ENCODE measurements at regions not wholly inside any gene's neighbourhood (a gene's known extent, or its start where the extent isn't known, plus 50 kb on each side); places are given as distances from the start of the nearest gene placed in this dataset.

DNA sequence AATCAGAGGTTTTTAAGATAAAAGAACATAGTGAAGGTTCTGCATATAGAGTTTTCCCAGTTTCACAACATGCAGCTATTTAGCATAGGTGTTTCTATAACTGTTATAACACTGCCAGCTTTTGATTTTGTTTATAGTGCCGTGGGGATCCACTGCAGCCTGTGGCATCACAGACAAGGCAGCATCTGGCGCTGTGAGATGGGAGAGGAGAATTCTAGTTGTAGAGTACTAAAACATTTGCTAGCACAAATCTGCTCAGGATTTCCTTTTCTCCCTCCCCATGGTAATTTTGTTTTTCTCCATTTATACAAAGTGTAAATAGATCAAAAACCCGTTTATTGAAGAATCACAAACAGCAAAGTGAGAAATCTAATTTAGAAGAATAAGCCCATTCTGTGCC lies 482.8 kb upstream of the NCAM2 start:
- no peak overlapping the region for H3K27ac ChIP-seq (ENCODE audit: low read length)
- H3K4me1 ChIP-seq (ENCODE audit: control insufficient read depth, insufficient read depth, low read length), result no peaks in the 10 kb centered on the region
- H3K4me3 ChIP-seq (ENCODE audit: low read length), result no peak overlapping the region
- H3K9me3 ChIP-seq (ENCODE audit: control insufficient read depth, low read depth, low read length), result no peaks in the 10 kb centered on the region
- no peak for DNase-seq
- 93% methylated on average over 2 of the region's 3 CpGs for WGBS (ENCODE audit: insufficient coverage, low lambda C conversion rate)
- H3K27me3 ChIP-seq (ENCODE audit: control insufficient read depth, insufficient read depth, low read length), result no peaks in the 10 kb centered on the region
- no peaks in the 10 kb centered on the region for H3K36me3 ChIP-seq (ENCODE audit: control insufficient read depth, insufficient read depth, low read length)

DNA sequence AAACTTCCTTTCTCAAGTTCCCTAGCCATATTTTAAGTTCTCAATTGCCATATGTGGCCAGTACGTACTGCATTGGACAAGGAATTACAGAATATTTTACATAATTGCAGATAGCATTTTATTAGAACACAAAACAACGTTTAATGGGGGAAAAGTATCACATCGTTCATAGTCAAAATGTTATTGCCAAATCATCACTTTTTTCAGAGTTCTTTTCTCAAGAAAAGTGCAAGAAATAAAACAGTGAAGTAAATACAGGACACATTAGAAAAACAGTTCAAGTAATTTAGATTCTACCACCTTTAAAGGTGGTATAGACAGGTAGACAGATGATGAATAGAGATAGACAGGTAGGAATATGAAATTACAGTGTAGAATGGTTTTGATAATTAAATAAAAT lies 479.1 kb upstream of the NCAM2 start:
- Histone ChIP-seq H3K9me3 (ENCODE audit: control insufficient read depth, low read depth, low read length) (no peaks in the 10 kb centered on the region), H3K36me3 (ENCODE audit: control insufficient read depth, insufficient read depth, low read length) (no peaks in the 10 kb centered on the region), H3K27ac (ENCODE audit: low read length) (no peak overlapping the region), H3K4me1 (ENCODE audit: control insufficient read depth, insufficient read depth, low read length) (no peaks in the 10 kb centered on the region), H3K4me3 (ENCODE audit: low read length) (no peak overlapping the region), H3K27me3 (ENCODE audit: control insufficient read depth, insufficient read depth, low read length) (no peaks in the 10 kb centered on the region)
- 100% methylated on average over 3 of the region's 3 CpGs for WGBS (ENCODE audit: insufficient coverage, low lambda C conversion rate)
- no peak for DNase-seq

DNA sequence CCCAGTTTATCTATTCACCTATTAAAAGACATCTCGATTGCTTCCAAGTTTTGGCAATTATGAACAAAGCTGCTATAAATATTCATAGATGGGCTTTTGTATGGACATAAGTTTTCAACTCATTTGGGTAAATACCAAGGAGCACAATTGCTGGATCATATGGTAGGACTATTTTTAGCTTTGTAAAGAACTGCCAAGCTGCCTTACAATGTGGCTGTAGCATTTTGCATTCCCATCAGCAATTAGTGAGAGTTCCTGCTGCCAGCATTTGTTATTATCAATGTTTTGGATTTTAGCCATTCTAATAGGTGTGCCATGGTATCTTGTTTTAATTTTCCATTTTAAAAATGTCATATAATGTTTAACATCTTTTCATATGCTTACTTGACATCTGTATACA lies 475.6 kb upstream of the NCAM2 start:
- Histone ChIP-seq H3K36me3 (ENCODE audit: control insufficient read depth, insufficient read depth, low read length) (no peaks in the 10 kb centered on the region), H3K4me1 (ENCODE audit: control insufficient read depth, insufficient read depth, low read length) (no peaks in the 10 kb centered on the region), H3K27ac (ENCODE audit: low read length) (no peak overlapping the region), H3K4me3 (ENCODE audit: low read length) (no peak overlapping the region), H3K9me3 (ENCODE audit: control insufficient read depth, low read depth, low read length) (no peaks in the 10 kb centered on the region), H3K27me3 (ENCODE audit: control insufficient read depth, insufficient read depth, low read length) (no peaks in the 10 kb centered on the region)
- DNase-seq, result no peak
- 86% methylated on average over 1 of the region's 1 CpG for WGBS (ENCODE audit: insufficient coverage, low lambda C conversion rate)

GRCh38 chr21:20523191-20523590 lies 475.0 kb upstream of the NCAM2 start:
- no peak overlapping the region for H3K4me3 ChIP-seq (ENCODE audit: low read length)
- no peak overlapping the region for H3K27ac ChIP-seq (ENCODE audit: low read length)
- H3K27me3 ChIP-seq (ENCODE audit: control insufficient read depth, insufficient read depth, low read length), result no peaks in the 10 kb centered on the region
- no peaks in the 10 kb centered on the region for H3K4me1 ChIP-seq (ENCODE audit: control insufficient read depth, insufficient read depth, low read length)
- H3K36me3 ChIP-seq (ENCODE audit: control insufficient read depth, insufficient read depth, low read length), result no peaks in the 10 kb centered on the region
- DNase-seq, result no peak
- no peaks in the 10 kb centered on the region for H3K9me3 ChIP-seq (ENCODE audit: control insufficient read depth, low read depth, low read length)

DNA sequence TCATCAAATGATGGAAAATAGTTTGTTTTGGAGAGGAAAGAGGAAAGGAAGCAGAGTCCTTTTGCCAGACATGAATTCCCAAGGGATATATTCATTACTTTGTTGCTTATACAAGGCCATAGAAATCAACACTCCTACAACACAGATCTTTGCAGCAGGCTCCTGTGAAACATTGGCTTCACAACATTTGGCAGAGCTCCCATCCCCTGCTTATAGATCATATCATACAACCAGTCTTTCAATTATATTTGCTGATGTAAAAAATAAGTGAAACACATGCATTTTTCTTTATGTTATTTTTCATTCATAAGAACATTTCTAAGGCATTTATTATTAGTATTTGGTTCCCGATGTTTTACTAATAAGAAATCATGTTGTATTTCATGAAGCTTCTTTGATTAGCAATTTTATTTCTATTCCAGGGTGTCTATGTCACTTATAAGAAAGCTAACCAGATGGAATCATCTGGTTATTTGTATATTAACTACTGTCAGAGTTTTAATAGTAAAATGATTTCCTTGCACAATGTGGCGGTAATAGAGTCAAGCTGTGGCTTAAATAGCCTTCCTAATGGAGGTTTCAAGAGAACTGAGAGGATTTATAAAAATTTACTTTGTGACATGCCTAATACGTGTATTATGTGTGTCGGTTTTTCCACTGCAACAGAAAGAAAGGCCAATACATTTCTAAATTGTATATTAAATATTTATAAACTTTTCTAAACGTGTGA lies 470.3 kb upstream of the NCAM2 start:
- H3K4me3 ChIP-seq (ENCODE audit: low read length), result no peak overlapping the region
- no peaks in the 10 kb centered on the region for H3K36me3 ChIP-seq (ENCODE audit: control insufficient read depth, insufficient read depth, low read length)
- no peaks in the 10 kb centered on the region for H3K9me3 ChIP-seq (ENCODE audit: control insufficient read depth, low read depth, low read length)
- no peak for DNase-seq
- no peak overlapping the region for H3K27ac ChIP-seq (ENCODE audit: low read length)
- no peaks in the 10 kb centered on the region for H3K27me3 ChIP-seq (ENCODE audit: control insufficient read depth, insufficient read depth, low read length)
- H3K4me1 ChIP-seq (ENCODE audit: control insufficient read depth, insufficient read depth, low read length), result no peaks in the 10 kb centered on the region
- WGBS (ENCODE audit: insufficient coverage, low lambda C conversion rate), result 73% methylated on average over 4 of the region's 5 CpGs

GRCh38 chr21:20537130-20537529 lies 461.1 kb upstream of the NCAM2 start:
- Histone ChIP-seq H3K36me3 (ENCODE audit: control insufficient read depth, insufficient read depth, low read length) (no peaks in the 10 kb centered on the region), H3K27me3 (ENCODE audit: control insufficient read depth, insufficient read depth, low read length) (no peaks in the 10 kb centered on the region), H3K4me3 (ENCODE audit: low read length) (no peak overlapping the region), H3K9me3 (ENCODE audit: control insufficient read depth, low read depth, low read length) (peaks cover 6% of the 10 kb centered on the region), H3K4me1 (ENCODE audit: control insufficient read depth, insufficient read depth, low read length) (no peaks in the 10 kb centered on the region), H3K27ac (ENCODE audit: low read length) (no peak overlapping the region)
- no peak for DNase-seq
- WGBS (ENCODE audit: insufficient coverage, low lambda C conversion rate), result no CpG with 5 or more reads among the region's 1 CpG

GRCh38 chr21:20538039-20538658 lies 460.1 kb upstream of the NCAM2 start:
- no peak overlapping the region for H3K27ac ChIP-seq (ENCODE audit: low read length)
- no peaks in the 10 kb centered on the region for H3K36me3 ChIP-seq (ENCODE audit: control insufficient read depth, insufficient read depth, low read length)
- peaks cover 6% of the 10 kb centered on the region for H3K9me3 ChIP-seq (ENCODE audit: control insufficient read depth, low read depth, low read length)
- DNase-seq, result no peak
- no peaks in the 10 kb centered on the region for H3K4me1 ChIP-seq (ENCODE audit: control insufficient read depth, insufficient read depth, low read length)
- H3K27me3 ChIP-seq (ENCODE audit: control insufficient read depth, insufficient read depth, low read length), result no peaks in the 10 kb centered on the region
- no CpG with 5 or more reads among the region's 5 CpGs for WGBS (ENCODE audit: insufficient coverage, low lambda C conversion rate)
- no peak overlapping the region for H3K4me3 ChIP-seq (ENCODE audit: low read length)

DNA sequence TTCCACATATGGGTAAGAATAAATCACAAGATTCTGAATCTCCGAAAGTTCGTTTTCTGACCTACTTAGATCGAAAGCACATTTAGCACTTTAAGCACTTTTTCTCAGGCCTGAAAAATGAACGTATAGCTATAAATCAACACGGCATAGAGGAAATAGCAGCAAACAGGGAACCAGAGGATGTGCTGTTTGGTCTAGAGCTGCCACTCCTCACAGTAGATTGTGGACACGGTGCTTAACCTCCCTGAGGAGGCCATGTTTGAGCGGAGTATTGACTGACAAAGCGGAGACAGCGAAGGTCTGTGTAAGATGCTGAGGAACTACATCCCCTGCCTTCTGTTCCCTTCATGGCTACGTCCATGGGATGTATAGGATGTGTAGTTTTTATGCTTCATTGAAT lies 452.8 kb upstream of the NCAM2 start:
- 92% methylated on average over 4 of the region's 10 CpGs for WGBS (ENCODE audit: insufficient coverage, low lambda C conversion rate)
- Histone ChIP-seq H3K4me1 (ENCODE audit: control insufficient read depth, insufficient read depth, low read length) (no peaks in the 10 kb centered on the region), H3K27ac (ENCODE audit: low read length) (no peak overlapping the region), H3K9me3 (ENCODE audit: control insufficient read depth, low read depth, low read length) (no peaks in the 10 kb centered on the region), H3K36me3 (ENCODE audit: control insufficient read depth, insufficient read depth, low read length) (no peaks in the 10 kb centered on the region), H3K27me3 (ENCODE audit: control insufficient read depth, insufficient read depth, low read length) (no peaks in the 10 kb centered on the region), H3K4me3 (ENCODE audit: low read length) (no peak overlapping the region)
- no peak for DNase-seq

DNA sequence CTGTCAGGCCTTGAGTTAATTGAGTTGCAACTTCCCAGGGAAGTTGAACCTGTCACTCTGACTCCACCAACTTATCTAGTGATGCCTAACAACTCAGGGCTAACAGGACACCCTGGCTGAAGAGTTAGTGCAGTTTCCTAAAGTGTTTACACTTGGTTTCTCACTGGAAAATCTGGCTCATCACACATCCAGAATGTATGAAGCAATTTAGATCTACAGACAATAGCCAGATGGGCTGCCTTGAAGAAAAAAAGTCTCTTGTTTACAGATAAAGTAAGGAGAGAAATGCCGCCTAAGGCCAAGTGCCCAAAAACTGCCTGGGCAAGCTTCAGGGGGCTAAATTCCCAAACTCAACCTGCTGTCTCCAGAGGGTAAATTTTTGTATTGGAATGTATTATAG lies 446.3 kb upstream of the NCAM2 start:
- H3K27me3 ChIP-seq (ENCODE audit: control insufficient read depth, insufficient read depth, low read length), result no peaks in the 10 kb centered on the region
- H3K36me3 ChIP-seq (ENCODE audit: control insufficient read depth, insufficient read depth, low read length), result no peaks in the 10 kb centered on the region
- no peaks in the 10 kb centered on the region for H3K9me3 ChIP-seq (ENCODE audit: control insufficient read depth, low read depth, low read length)
- no peaks in the 10 kb centered on the region for H3K4me1 ChIP-seq (ENCODE audit: control insufficient read depth, insufficient read depth, low read length)
- DNase-seq, result no peak
- no peak overlapping the region for H3K4me3 ChIP-seq (ENCODE audit: low read length)
- WGBS (ENCODE audit: insufficient coverage, low lambda C conversion rate), result no CpG with 5 or more reads among the region's 1 CpG
- no peak overlapping the region for H3K27ac ChIP-seq (ENCODE audit: low read length)

DNA sequence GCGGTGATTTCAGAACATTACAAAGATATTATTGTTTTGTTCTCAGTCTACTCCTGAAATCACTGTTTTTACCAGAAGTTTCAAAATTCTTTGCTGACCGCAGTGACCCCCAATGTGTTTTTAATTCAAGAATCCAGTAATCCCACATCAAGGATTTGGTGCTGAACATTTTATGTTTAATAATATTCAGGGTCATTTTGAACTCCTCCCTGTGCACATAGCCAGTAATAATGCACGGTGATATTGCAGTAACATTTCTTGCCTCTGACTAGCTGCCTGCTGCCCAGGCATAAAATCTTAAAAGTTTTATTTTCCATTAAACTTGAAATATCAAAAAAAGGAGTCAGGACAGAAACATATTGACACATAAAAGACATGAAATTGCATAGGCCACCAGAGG lies 443.4 kb upstream of the NCAM2 start:
- 83% methylated on average over 1 of the region's 3 CpGs for WGBS (ENCODE audit: insufficient coverage, low lambda C conversion rate)
- H3K9me3 ChIP-seq (ENCODE audit: control insufficient read depth, low read depth, low read length), result no peaks in the 10 kb centered on the region
- H3K36me3 ChIP-seq (ENCODE audit: control insufficient read depth, insufficient read depth, low read length), result no peaks in the 10 kb centered on the region
- no peak for DNase-seq
- H3K27ac ChIP-seq (ENCODE audit: low read length), result no peak overlapping the region
- no peak overlapping the region for H3K4me3 ChIP-seq (ENCODE audit: low read length)
- no peaks in the 10 kb centered on the region for H3K4me1 ChIP-seq (ENCODE audit: control insufficient read depth, insufficient read depth, low read length)
- H3K27me3 ChIP-seq (ENCODE audit: control insufficient read depth, insufficient read depth, low read length), result no peaks in the 10 kb centered on the region

DNA sequence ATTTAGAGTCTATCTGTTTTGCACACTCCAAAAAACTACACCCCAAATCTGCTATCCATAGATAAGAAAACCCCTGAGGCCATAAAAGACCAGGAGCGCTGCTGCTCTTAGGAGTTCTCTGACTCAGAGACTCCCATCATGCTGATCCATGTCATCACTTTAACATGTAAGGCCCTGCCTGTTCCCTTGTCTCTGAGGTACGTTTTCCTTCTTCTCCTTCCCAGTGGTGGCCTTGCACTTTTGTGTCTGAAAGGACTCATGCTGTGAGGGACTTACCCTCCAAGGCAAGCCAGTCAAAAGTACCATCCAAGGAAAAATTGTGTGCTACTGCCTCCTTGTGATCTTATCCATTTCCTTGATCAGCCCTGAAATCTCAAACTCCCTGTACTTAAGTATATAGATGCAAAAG lies 427.4 kb upstream of the NCAM2 start:
- no peaks in the 10 kb centered on the region for H3K27me3 ChIP-seq (ENCODE audit: control insufficient read depth, insufficient read depth, low read length)
- H3K27ac ChIP-seq (ENCODE audit: low read length), result no peak overlapping the region
- H3K9me3 ChIP-seq (ENCODE audit: control insufficient read depth, low read depth, low read length), result no peaks in the 10 kb centered on the region
- peak in 1 of 2 donors; percentile 4 for DNase-seq
- no peaks in the 10 kb centered on the region for H3K4me1 ChIP-seq (ENCODE audit: control insufficient read depth, insufficient read depth, low read length)
- WGBS (ENCODE audit: insufficient coverage, low lambda C conversion rate), result no CpG with 5 or more reads among the region's 2 CpGs
- no peaks in the 10 kb centered on the region for H3K36me3 ChIP-seq (ENCODE audit: control insufficient read depth, insufficient read depth, low read length)
- no peak overlapping the region for H3K4me3 ChIP-seq (ENCODE audit: low read length)
